K562 (cell line): ENCODE measurements at regions not wholly inside any gene's neighbourhood (a gene's known extent, or its start where the extent isn't known, plus 50 kb on each side); places are given as distances from the start of the nearest gene placed in this dataset.

Experiments
- TF ChIP-seq, protein P1 (sequence below): fragments of 250-450 bp; sonication (Bioruptor Pico); IDR thresholded peaks from 2 replicates; pipeline ENCODE4 v1.5.0; 2020; ENCODE audit warnings: mild to moderate bottlenecking, borderline replicate concordance
- TF ChIP-seq, protein P2 (sequence below): sonication (generic); formaldehyde crosslinking; IDR thresholded peaks from 2 replicates; pipeline ENCODE4 v1.8.0; 2022; ENCODE audit warnings: mild to moderate bottlenecking, missing genetic modification reagents

DNA sequence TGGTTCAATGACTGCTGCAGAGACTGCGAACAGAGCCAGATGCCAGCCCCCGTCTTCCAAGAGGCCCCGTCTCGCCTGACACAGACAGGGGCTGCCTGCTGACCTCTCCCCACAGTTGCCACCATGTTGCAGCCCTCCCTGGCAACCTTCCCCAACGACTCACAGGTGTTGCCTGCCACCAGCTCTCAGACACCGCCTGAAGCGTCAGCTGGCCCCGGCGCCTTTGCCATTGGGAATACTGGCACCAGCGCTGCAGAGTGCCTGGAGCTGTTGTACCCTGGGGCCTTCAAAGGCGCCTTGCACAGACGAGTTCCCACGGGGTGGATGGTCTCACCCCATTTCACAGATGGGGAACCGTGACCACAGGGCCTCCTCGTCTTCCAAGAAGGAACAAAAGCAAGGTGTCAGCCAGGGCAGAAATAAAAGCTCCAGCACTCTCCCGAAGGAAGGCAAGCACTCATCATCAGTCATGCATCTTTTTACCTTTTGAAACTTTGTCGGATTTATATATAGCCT lies 167.0 kb downstream of the ADSS2 start:
- TF ChIP-seq, protein P1, sequence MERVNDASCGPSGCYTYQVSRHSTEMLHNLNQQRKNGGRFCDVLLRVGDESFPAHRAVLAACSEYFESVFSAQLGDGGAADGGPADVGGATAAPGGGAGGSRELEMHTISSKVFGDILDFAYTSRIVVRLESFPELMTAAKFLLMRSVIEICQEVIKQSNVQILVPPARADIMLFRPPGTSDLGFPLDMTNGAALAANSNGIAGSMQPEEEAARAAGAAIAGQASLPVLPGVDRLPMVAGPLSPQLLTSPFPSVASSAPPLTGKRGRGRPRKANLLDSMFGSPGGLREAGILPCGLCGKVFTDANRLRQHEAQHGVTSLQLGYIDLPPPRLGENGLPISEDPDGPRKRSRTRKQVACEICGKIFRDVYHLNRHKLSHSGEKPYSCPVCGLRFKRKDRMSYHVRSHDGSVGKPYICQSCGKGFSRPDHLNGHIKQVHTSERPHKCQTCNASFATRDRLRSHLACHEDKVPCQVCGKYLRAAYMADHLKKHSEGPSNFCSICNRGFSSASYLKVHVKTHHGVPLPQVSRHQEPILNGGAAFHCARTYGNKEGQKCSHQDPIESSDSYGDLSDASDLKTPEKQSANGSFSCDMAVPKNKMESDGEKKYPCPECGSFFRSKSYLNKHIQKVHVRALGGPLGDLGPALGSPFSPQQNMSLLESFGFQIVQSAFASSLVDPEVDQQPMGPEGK (CRISPR knock-in tag): no peak
- TF ChIP-seq, protein P2, sequence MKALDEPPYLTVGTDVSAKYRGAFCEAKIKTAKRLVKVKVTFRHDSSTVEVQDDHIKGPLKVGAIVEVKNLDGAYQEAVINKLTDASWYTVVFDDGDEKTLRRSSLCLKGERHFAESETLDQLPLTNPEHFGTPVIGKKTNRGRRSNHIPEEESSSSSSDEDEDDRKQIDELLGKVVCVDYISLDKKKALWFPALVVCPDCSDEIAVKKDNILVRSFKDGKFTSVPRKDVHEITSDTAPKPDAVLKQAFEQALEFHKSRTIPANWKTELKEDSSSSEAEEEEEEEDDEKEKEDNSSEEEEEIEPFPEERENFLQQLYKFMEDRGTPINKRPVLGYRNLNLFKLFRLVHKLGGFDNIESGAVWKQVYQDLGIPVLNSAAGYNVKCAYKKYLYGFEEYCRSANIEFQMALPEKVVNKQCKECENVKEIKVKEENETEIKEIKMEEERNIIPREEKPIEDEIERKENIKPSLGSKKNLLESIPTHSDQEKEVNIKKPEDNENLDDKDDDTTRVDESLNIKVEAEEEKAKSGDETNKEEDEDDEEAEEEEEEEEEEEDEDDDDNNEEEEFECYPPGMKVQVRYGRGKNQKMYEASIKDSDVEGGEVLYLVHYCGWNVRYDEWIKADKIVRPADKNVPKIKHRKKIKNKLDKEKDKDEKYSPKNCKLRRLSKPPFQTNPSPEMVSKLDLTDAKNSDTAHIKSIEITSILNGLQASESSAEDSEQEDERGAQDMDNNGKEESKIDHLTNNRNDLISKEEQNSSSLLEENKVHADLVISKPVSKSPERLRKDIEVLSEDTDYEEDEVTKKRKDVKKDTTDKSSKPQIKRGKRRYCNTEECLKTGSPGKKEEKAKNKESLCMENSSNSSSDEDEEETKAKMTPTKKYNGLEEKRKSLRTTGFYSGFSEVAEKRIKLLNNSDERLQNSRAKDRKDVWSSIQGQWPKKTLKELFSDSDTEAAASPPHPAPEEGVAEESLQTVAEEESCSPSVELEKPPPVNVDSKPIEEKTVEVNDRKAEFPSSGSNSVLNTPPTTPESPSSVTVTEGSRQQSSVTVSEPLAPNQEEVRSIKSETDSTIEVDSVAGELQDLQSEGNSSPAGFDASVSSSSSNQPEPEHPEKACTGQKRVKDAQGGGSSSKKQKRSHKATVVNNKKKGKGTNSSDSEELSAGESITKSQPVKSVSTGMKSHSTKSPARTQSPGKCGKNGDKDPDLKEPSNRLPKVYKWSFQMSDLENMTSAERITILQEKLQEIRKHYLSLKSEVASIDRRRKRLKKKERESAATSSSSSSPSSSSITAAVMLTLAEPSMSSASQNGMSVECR (CRISPR knock-in tag): no peak
